ENCODE measurements at regions not wholly inside any gene's neighbourhood (a gene's known extent, or its start where the extent isn't known, plus 50 kb on each side); places are given as distances from the start of the nearest gene placed in this dataset.

DNA sequence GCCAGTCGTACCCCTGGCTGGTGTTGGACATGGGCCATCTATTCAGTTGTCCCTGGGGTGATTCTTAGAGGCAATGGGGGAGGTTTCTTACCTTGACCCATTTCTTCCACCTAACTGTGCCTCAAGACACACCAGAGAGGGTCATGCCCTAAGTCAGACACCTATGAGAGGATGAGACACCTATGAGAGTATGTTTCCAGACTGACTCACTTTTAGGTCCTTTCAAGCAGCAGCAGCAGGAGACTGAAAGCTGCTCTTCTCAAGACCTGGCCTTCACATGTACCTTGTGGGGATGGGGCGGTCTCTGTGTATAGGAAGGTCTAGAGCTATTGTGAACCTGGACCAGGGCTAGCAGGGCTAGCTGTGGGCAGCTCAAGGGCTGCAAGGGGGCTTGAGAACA is 130.1 kb downstream of the TENT4A start:
- Histone ChIP-seq H2AFZ (ENCODE audit: low read depth, low read length) (no peak overlapping the region), H3K9me3 (ENCODE audit: low read length) (peaks cover 4% of the 10 kb centered on the region), H3K4me3 (ENCODE audit: low read length) (no peak overlapping the region), H3K27me3 (ENCODE audit: insufficient read depth, low read length) (no peaks in the 10 kb centered on the region), H3K36me3 (ENCODE audit: insufficient read depth, low read length) (no peaks in the 10 kb centered on the region), H3K4me1 (ENCODE audit: insufficient read depth, low read length) (no peaks in the 10 kb centered on the region)

DNA sequence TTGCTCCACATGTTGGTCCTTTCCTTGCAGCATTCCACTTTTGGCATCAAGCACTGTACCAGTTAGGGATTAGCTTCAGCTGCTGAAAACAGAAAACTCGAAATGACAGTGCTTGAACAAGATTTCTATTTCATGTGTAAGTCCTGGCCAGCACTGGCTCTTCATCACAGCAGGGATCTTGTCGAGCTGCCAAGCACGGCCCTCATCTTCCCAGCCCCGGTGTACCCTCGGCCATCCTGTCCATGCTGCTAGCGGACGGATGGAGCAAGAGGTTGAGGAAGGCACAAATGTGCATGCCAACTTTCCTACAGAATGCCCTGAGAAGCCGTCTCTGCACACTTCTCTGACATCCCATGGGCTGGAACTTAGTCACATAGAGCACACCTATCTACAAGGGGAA is 130.6 kb downstream of the TENT4A start:
- Histone ChIP-seq H3K9me3 (ENCODE audit: low read length) (peaks cover 6% of the 10 kb centered on the region), H3K4me1 (ENCODE audit: insufficient read depth, low read length) (no peaks in the 10 kb centered on the region), H3K36me3 (ENCODE audit: insufficient read depth, low read length) (no peaks in the 10 kb centered on the region), H3K4me3 (ENCODE audit: low read length) (no peak overlapping the region), H3K27me3 (ENCODE audit: insufficient read depth, low read length) (no peaks in the 10 kb centered on the region), H2AFZ (ENCODE audit: low read depth, low read length) (no peak overlapping the region)

DNA sequence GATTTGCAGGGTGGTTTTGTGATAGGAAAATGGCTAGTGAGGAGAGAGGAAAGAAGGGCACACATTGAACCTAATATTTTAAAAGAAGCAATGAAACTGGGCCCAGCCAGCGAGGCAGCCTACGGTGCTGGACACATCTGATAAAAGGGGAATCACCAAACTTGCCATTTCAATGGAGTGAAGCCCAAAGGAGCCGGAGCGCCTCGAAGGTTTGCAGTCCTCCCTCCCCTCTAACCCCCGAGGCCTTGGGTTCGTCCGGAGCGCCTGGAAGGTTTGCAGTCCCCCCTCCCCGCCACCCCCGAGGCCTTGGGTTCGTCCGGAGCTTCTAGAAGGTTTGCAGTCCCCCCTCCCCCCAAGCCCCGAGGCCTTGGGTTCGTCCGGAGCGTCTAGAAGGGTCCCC is 132.6 kb downstream of the TENT4A start:
- H2AFZ ChIP-seq (ENCODE audit: low read depth, low read length), result no peak overlapping the region
- no peak overlapping the region for H3K4me3 ChIP-seq (ENCODE audit: low read length)
- no peaks in the 10 kb centered on the region for H3K4me1 ChIP-seq (ENCODE audit: insufficient read depth, low read length)
- H3K36me3 ChIP-seq (ENCODE audit: insufficient read depth, low read length), result no peaks in the 10 kb centered on the region
- H3K27me3 ChIP-seq (ENCODE audit: insufficient read depth, low read length), result no peaks in the 10 kb centered on the region
- H3K9me3 ChIP-seq (ENCODE audit: low read length), result peaks cover 11% of the 10 kb centered on the region

DNA sequence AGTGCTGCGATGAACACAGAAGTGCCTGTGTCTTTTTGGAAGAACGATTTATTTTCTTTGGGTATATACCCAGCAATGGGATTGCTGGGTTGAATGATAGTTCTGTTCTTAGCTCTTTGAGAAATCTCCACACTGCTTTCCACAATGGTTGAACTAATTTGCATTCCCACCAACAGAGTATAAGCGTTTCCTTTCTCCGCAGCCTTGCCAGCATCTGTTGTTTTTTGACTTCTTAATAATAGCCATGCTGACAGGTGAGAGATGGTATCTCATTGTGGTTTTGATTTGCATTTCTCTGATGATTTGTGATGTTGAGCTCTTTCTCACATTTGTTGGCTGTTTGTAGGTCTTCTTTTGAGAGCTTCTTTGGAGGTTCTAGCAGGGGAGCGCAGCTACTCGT is 134.6 kb downstream of the TENT4A start:
- Histone ChIP-seq H3K36me3 (ENCODE audit: insufficient read depth, low read length) (no peaks in the 10 kb centered on the region), H3K27me3 (ENCODE audit: insufficient read depth, low read length) (no peaks in the 10 kb centered on the region), H3K4me1 (ENCODE audit: insufficient read depth, low read length) (no peaks in the 10 kb centered on the region), H3K9me3 (ENCODE audit: low read length) (peaks cover 20% of the 10 kb centered on the region), H2AFZ (ENCODE audit: low read depth, low read length) (no peak overlapping the region), H3K4me3 (ENCODE audit: low read length) (no peak overlapping the region)

DNA sequence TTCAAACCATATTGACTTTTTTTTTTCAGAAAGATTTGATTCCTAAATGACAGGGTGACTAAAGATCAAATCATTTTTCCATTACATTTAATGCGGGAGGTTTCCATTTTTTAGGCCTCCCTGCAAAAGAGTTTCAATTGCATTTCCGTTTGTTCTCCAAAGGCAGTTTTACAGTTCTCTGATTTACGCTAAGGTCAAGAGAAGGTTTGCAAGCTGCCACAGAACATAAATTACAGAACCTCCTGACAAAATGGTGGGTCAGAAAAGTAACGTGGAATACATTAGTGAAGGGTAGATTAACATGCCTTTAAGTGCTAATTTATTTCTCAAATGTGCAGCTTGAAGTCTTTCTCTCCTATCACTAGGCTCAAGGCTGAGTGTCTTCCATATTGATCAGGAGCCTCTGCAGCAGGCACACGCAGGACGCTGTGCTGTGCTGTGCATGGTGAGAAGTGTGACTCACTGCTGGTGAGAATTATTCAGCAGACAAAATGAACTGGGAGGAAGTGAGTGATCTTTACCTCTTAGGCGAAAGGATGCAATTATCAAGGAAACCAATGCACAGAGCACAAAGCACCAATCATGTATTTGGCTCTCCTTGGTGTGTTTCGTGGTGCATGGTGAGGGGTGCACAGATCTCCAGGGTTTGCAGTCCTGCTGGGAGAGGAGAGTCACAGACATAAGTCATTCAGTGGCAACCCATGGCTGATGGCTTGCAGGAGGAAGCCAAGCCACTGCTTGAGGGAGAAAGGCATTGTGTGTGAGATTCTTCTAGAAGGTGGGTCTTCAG is 136.3 kb downstream of the TENT4A start:
- H2AFZ ChIP-seq (ENCODE audit: low read depth, low read length), result no peak overlapping the region
- no peaks in the 10 kb centered on the region for H3K4me1 ChIP-seq (ENCODE audit: insufficient read depth, low read length)
- peaks cover 16% of the 10 kb centered on the region for H3K9me3 ChIP-seq (ENCODE audit: low read length)
- no peaks in the 10 kb centered on the region for H3K36me3 ChIP-seq (ENCODE audit: insufficient read depth, low read length)
- no peaks in the 10 kb centered on the region for H3K27me3 ChIP-seq (ENCODE audit: insufficient read depth, low read length)
- no peak overlapping the region for H3K4me3 ChIP-seq (ENCODE audit: low read length)

DNA sequence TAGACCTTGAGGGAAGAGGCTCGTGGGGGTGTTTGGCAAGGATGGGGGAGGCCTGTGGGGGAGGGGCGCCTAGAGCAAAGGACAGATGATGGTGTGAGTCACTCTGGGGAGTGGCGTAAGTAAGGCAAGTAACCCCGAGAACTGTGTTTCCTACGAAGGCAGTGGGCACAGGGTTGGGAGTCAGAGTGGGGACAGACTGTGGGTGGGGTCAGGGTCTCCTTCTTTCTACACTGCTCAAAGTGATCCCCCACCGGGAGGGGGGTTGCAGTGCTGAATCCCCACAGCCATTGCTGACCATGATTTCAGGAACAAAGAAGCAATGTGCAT is 136.8 kb downstream of the TENT4A start:
- no peaks in the 10 kb centered on the region for H3K36me3 ChIP-seq (ENCODE audit: insufficient read depth, low read length)
- H3K4me1 ChIP-seq (ENCODE audit: insufficient read depth, low read length), result no peaks in the 10 kb centered on the region
- peaks cover 16% of the 10 kb centered on the region for H3K9me3 ChIP-seq (ENCODE audit: low read length)
- no peak overlapping the region for H2AFZ ChIP-seq (ENCODE audit: low read depth, low read length)
- no peak overlapping the region for H3K4me3 ChIP-seq (ENCODE audit: low read length)
- H3K27me3 ChIP-seq (ENCODE audit: insufficient read depth, low read length), result no peaks in the 10 kb centered on the region

DNA sequence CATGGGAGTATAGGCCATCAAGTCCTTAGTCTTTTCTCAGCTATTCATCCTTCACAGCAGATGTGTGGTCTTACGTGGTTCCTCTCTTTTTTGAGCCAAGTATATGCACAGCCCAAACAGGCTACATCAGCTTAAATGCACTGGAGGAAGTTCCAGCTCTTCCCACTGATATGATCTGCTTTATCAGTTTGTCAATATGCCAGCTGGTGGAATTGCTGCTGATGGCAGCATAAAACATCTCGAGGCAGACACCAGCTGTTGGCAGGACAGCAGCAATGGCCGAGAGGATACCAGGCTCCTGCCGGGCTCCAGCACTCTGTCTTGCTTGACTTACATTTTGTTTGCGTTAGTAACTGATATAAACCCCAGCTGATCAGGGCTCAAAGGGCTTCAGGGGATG is 143.4 kb downstream of the TENT4A start:
- Histone ChIP-seq H3K4me1 (ENCODE audit: insufficient read depth, low read length) (no peaks in the 10 kb centered on the region), H3K9me3 (ENCODE audit: low read length) (peaks cover 12% of the 10 kb centered on the region), H2AFZ (ENCODE audit: low read depth, low read length) (no peak overlapping the region), H3K27me3 (ENCODE audit: insufficient read depth, low read length) (no peaks in the 10 kb centered on the region), H3K4me3 (ENCODE audit: low read length) (no peak overlapping the region), H3K36me3 (ENCODE audit: insufficient read depth, low read length) (no peaks in the 10 kb centered on the region)

DNA sequence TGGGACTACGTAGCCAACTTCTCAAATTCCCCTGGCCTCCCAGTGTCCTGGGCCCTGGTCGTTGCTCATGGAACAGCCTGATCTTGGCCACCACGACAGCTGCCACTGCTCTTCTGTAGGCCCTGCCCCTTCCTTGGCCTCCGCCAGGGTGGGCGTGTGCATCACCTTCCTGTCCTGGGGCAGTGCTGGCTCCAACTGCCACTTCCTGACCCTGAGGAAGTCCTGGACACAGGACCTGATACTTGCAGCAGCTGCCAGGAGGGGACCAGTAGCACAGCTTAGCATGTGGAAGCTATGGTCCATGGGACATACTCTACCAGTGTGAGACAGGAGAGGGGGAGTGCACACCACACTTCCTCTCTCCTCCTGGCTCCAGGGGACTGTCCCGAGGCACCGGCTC is 145.2 kb downstream of the TENT4A start:
- H3K36me3 ChIP-seq (ENCODE audit: insufficient read depth, low read length), result no peaks in the 10 kb centered on the region
- no peaks in the 10 kb centered on the region for H3K27me3 ChIP-seq (ENCODE audit: insufficient read depth, low read length)
- peaks cover 5% of the 10 kb centered on the region for H3K9me3 ChIP-seq (ENCODE audit: low read length)
- no peaks in the 10 kb centered on the region for H3K4me1 ChIP-seq (ENCODE audit: insufficient read depth, low read length)
- H2AFZ ChIP-seq (ENCODE audit: low read depth, low read length), result no peak overlapping the region
- no peak overlapping the region for H3K4me3 ChIP-seq (ENCODE audit: low read length)

DNA sequence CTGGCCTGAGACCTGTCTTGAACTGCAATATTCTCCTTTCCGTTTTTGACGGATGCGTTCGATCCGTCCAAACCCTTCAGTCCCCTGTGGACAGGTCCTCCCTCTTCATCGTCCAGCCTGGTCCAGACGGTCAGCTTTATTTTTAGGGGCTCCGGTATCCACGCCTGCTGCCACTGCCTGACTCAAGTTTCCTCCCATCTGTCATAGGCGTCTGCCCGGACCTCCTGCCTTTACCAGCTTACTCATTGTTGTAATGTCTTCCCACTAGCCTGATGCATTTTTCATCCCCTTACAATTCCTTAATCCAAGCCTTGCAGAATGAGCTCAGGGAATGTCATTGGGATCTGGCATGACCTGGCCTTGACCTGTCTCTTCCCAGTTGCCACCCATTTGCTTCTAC is 145.8 kb downstream of the TENT4A start:
- Histone ChIP-seq H3K4me1 (ENCODE audit: insufficient read depth, low read length) (no peaks in the 10 kb centered on the region), H3K27me3 (ENCODE audit: insufficient read depth, low read length) (no peaks in the 10 kb centered on the region), H3K9me3 (ENCODE audit: low read length) (peaks cover 5% of the 10 kb centered on the region), H3K36me3 (ENCODE audit: insufficient read depth, low read length) (no peaks in the 10 kb centered on the region), H3K4me3 (ENCODE audit: low read length) (no peak overlapping the region), H2AFZ (ENCODE audit: low read depth, low read length) (no peak overlapping the region)

DNA sequence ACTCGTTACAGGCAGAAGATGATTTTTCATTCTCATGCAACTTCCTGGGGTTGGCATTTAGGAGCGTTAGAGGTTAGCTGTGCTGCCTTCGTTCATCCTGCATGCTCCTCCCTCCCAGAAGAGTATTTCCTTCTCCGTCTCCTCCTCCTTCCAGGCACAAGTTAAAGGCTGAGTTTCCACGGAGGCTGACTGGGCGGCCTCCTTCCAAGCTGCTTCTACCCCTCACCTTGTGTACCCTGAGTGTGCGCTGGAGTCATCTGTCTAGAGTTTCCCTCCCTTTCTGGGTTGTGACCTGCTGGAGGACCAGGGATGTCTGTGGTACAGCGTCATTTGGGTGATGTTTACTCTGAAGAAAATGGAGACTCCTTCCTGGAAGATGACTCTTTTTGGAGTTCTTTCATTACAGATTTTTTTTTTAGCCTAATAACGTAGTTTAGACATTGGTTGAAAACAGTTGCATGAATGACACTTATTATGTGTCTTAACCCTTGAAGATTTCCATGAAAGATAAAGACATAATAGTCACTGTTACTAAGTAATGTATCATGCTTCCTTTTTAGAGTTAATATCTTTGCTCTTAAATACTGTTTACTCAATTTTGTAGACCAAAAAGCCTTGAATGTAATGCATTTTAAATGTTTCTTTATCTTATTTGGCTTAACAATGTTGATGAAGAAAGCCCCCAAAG is 146.9 kb downstream of the TENT4A start:
- Histone ChIP-seq H3K4me1 (ENCODE audit: insufficient read depth, low read length) (no peaks in the 10 kb centered on the region), H3K27me3 (ENCODE audit: insufficient read depth, low read length) (no peaks in the 10 kb centered on the region), H2AFZ (ENCODE audit: low read depth, low read length) (no peak overlapping the region), H3K9me3 (ENCODE audit: low read length) (peaks cover 5% of the 10 kb centered on the region), H3K4me3 (ENCODE audit: low read length) (no peak overlapping the region), H3K36me3 (ENCODE audit: insufficient read depth, low read length) (no peaks in the 10 kb centered on the region)

DNA sequence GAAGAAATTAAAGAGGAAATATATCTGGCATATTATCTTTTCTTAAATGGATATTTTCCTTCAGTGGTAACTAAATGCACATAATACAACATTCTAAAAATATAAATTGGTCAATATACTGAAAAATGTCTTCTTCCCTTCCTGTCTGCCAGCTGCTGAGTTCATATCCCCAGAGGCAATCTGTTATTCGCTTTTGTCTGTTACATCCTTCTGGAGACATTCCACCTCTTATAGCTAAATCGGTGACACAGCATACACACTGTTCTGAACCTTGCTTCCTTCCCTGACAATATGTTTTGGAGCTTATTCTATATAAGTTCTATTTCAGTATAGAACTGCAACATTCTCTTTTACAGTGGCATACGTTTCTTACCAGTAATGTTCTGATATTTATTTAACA is 147.8 kb downstream of the TENT4A start:
- H3K4me3 ChIP-seq (ENCODE audit: low read length), result no peak overlapping the region
- no peaks in the 10 kb centered on the region for H3K36me3 ChIP-seq (ENCODE audit: insufficient read depth, low read length)
- H3K4me1 ChIP-seq (ENCODE audit: insufficient read depth, low read length), result no peaks in the 10 kb centered on the region
- H2AFZ ChIP-seq (ENCODE audit: low read depth, low read length), result no peak overlapping the region
- no peaks in the 10 kb centered on the region for H3K27me3 ChIP-seq (ENCODE audit: insufficient read depth, low read length)
- peaks cover 2% of the 10 kb centered on the region for H3K9me3 ChIP-seq (ENCODE audit: low read length)

DNA sequence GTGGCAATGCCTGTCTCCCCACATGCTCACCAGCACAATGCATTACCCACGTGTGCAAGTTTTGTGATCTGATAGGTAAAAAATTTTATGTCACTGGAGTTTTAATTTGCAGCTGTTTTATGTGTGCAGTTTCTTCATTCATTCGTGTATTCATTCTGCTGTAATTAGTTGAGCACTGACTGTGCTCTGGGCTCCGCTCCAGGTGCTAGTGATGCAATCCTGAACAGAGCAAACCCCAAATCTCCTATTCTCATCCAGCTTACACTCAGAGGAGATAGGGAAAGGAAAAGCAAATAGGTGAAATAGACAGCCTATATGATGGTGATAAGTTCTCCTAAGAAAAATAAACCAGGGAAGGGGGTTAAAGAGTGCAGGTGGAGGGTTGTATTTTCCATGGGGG is 148.4 kb downstream of the TENT4A start:
- no peaks in the 10 kb centered on the region for H3K9me3 ChIP-seq (ENCODE audit: low read length)
- H3K36me3 ChIP-seq (ENCODE audit: insufficient read depth, low read length), result no peaks in the 10 kb centered on the region
- no peaks in the 10 kb centered on the region for H3K4me1 ChIP-seq (ENCODE audit: insufficient read depth, low read length)
- H3K4me3 ChIP-seq (ENCODE audit: low read length), result no peak overlapping the region
- H3K27me3 ChIP-seq (ENCODE audit: insufficient read depth, low read length), result no peaks in the 10 kb centered on the region
- H2AFZ ChIP-seq (ENCODE audit: low read depth, low read length), result no peak overlapping the region

DNA sequence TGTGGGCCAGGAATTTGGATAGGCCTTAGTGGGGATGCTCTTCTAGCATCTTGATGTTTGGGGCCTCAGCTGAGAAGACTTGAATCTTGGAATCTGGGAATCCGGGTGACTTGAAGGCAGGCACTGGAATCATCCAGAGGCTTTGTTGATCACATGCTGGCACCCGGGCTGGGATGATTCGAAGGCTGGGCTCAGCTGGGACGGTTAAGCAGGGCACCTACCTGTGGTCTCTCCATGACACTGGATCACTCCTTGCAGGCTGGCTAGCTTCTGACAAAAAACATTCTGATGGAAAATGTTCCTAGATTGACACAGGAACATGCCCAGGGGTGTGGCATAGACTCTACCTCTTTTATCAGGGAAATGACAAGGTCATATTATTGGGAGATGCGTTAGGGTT is 149.1 kb downstream of the TENT4A start:
- no peaks in the 10 kb centered on the region for H3K4me1 ChIP-seq (ENCODE audit: insufficient read depth, low read length)
- no peak overlapping the region for H2AFZ ChIP-seq (ENCODE audit: low read depth, low read length)
- H3K27me3 ChIP-seq (ENCODE audit: insufficient read depth, low read length), result no peaks in the 10 kb centered on the region
- H3K9me3 ChIP-seq (ENCODE audit: low read length), result no peaks in the 10 kb centered on the region
- no peak overlapping the region for H3K4me3 ChIP-seq (ENCODE audit: low read length)
- no peaks in the 10 kb centered on the region for H3K36me3 ChIP-seq (ENCODE audit: insufficient read depth, low read length)

DNA sequence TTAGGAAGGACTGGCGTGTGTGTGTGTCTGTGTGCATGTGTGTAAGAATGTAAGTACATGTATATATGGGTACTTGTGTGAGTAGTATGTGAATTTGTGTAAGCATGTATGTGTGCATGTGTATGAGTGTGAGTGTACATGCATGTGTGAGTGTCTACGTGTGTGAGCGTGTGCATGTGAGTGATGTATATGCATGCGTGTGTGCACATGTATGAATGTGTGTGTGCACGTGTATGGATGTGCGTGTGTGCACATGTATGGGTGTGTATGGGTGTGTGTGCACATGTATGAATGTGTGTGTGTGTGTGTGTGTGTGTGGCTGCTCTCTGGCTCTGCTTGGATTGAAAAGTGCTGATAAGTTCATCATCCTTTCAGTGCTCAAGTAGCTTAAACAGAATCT is 154.5 kb downstream of the TENT4A start:
- Histone ChIP-seq H3K36me3 (ENCODE audit: insufficient read depth, low read length) (no peaks in the 10 kb centered on the region), H3K4me1 (ENCODE audit: insufficient read depth, low read length) (peaks cover 4% of the 10 kb centered on the region), H3K27me3 (ENCODE audit: insufficient read depth, low read length) (no peaks in the 10 kb centered on the region), H3K9me3 (ENCODE audit: low read length) (no peaks in the 10 kb centered on the region), H2AFZ (ENCODE audit: low read depth, low read length) (no peak overlapping the region), H3K4me3 (ENCODE audit: low read length) (no peak overlapping the region)
